ENCODE measurements at regions not wholly inside any gene's neighbourhood (a gene's known extent, or its start where the extent isn't known, plus 50 kb on each side); places are given as distances from the start of the nearest gene placed in this dataset.
A peak's percentile ranks its signal among the peaks of the same experiment; 100 is the strongest.
"Not testable (repeated sequence)": the region's sequence is repeated elsewhere in the genome, so short reads cannot be mapped to it uniquely, and the experiment has no call there.

DNA sequence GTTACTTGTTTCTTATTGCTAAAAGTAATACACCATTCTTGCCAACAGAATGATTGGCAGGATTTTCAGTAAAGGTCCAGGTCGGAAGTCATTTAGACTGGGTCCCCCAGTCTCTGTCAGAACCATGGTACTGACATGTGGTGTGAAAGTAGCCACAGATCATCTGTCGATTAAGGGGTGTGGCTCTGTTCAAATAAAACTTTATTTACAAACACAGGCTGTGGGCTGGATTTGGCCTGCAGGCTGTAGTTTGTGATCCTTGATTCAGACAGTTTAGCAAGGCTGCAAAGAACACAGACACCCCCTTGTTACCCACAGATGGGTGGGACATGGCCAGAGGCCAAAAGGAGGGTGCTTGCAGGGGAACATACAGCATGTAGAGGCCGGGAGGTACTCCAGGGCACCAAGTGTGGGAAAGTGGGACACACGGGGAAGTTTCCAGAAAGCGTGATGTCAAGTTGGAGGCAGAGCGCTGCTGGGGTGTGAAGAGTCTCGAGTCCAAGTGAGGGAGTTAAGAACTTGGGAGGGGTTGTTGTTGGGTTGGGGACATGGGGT, 104.1 kb upstream of the CCZ1B start:
- H3K4me3 Mint-ChIP-seq; H3K4me1 Mint-ChIP-seq; H3K9me3 Mint-ChIP-seq; H3K36me3 Mint-ChIP-seq (ENCODE audit: low read depth); ATAC-seq; H3K27me3 Mint-ChIP-seq; DNase-seq; H3K27ac Mint-ChIP-seq: not testable (repeated sequence)

GRCh38 chr7:6930787-6931186, 104.7 kb upstream of the CCZ1B start:
- ATAC-seq; H3K27me3 Mint-ChIP-seq; H3K4me3 Mint-ChIP-seq; H3K4me1 Mint-ChIP-seq; H3K9me3 Mint-ChIP-seq; H3K27ac Mint-ChIP-seq; H3K36me3 Mint-ChIP-seq (ENCODE audit: low read depth): not testable (repeated sequence)
- peak; percentile 28 for DNase-seq

- not testable (repeated sequence) for H3K4me1 Mint-ChIP-seq, H3K27ac Mint-ChIP-seq, DNase-seq
Observed at GRCh38 chr7:6931456-6931855, 105.4 kb upstream of the CCZ1B start.

GRCh38 chr7:6933954-6934632, 108.0 kb upstream of the CCZ1B start:
- H3K9me3 Mint-ChIP-seq; H3K27me3 Mint-ChIP-seq; H3K4me1 Mint-ChIP-seq; H3K4me3 Mint-ChIP-seq; H3K27ac Mint-ChIP-seq; ATAC-seq; DNase-seq; H3K36me3 Mint-ChIP-seq (ENCODE audit: low read depth): not testable (repeated sequence)

More at GRCh38 chr7:6931456-6931855, 105.4 kb upstream of the CCZ1B start:
- not testable (repeated sequence) for H3K9me3 Mint-ChIP-seq; ATAC-seq; H3K4me3 Mint-ChIP-seq; H3K36me3 Mint-ChIP-seq (ENCODE audit: low read depth); H3K27me3 Mint-ChIP-seq

GRCh38 chr7:6934981-6935380, 108.9 kb upstream of the CCZ1B start:
- Mint-ChIP-seq H3K4me1 (peaks cover 2% of the 10 kb centered on the region), H3K36me3 (ENCODE audit: low read depth) (no peaks in the 10 kb centered on the region), H3K27ac (no peak overlapping the region), H3K27me3 (no peaks in the 10 kb centered on the region), H3K9me3 (no peaks in the 10 kb centered on the region), H3K4me3 (no peak overlapping the region)
- DNase-seq: no peak
- no peak for ATAC-seq

DNA sequence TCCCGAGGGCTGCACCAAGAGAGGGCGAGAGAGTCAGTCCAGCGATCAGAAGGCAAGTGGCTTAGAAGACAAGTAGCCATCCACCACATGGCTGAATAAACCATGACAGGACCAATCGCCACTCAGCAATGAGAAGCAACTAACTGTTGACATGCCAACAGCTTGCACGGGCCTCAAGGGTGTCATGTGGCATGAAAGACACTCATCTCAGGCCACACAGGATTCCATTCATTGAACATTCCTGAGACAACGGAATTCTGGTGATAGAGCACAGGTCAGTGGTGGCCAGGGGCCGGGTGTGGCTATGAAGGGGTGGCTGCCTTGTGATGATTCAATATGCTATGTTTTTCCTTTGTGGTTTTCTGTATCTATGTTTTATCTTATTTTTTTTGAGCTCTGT, 110.6 kb upstream of the CCZ1B start:
- H3K4me1 Mint-ChIP-seq; ATAC-seq; H3K27ac Mint-ChIP-seq; H3K4me3 Mint-ChIP-seq; H3K36me3 Mint-ChIP-seq (ENCODE audit: low read depth); H3K9me3 Mint-ChIP-seq; H3K27me3 Mint-ChIP-seq; DNase-seq: not testable (repeated sequence)

- H3K27me3 Mint-ChIP-seq; H3K4me3 Mint-ChIP-seq; DNase-seq; H3K36me3 Mint-ChIP-seq (ENCODE audit: low read depth); H3K27ac Mint-ChIP-seq; H3K4me1 Mint-ChIP-seq; ATAC-seq; H3K9me3 Mint-ChIP-seq: not testable (repeated sequence)
Observed at GRCh38 chr7:6937746-6938145, 111.7 kb upstream of the CCZ1B start.

DNA sequence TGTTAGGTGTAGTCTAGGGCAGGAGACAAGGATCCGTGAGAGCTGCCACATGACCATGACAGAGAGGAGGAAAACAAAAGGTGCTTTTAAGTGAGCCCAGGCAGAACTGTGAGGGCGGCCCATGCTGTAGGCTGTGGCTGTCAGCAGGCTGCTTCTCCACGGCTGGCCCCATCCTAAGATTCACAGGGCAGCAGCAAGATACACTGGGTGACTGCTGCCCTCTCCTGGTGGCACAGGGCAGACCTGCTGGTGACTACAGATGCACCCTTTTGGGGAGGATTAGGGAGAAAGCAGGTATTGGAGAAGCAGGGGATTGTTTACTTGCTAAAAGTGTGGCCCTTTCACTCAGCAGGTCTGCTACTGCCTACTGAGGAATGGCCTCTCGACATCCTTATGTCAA, 112.2 kb upstream of the CCZ1B start:
- not testable (repeated sequence) for ATAC-seq; H3K36me3 Mint-ChIP-seq (ENCODE audit: low read depth); H3K9me3 Mint-ChIP-seq; H3K27ac Mint-ChIP-seq; H3K4me3 Mint-ChIP-seq; H3K4me1 Mint-ChIP-seq; H3K27me3 Mint-ChIP-seq
- peak; percentile 17 for DNase-seq

DNA sequence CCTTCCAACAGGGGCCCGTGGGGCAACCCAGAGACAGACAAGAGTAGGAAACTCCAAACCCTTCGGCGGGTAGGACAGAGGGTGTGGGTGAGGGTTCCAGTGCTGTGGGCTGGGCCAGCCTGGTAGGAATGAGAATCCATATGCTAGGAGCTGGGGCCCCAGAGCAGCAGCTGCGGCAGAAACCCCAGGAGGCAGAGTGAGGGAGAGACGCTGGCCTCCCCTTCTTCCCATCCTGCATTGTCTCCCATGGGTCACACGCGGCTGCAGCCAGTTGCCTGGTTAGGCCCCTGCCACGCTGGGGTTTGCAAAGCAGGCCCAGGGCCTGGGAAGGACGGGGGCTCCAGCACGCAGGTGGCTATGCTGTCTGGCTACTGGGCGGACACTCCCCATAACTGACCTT, 113.1 kb upstream of the CCZ1B start:
- not testable (repeated sequence) for H3K27ac Mint-ChIP-seq; ATAC-seq; H3K9me3 Mint-ChIP-seq; H3K36me3 Mint-ChIP-seq (ENCODE audit: low read depth); H3K4me1 Mint-ChIP-seq; DNase-seq; H3K27me3 Mint-ChIP-seq; H3K4me3 Mint-ChIP-seq

GRCh38 chr7:6939896-6940295, 113.8 kb upstream of the CCZ1B start:
- not testable (repeated sequence) for ATAC-seq; H3K27me3 Mint-ChIP-seq; H3K4me3 Mint-ChIP-seq; DNase-seq; H3K4me1 Mint-ChIP-seq; H3K36me3 Mint-ChIP-seq (ENCODE audit: low read depth); H3K27ac Mint-ChIP-seq; H3K9me3 Mint-ChIP-seq

DNA sequence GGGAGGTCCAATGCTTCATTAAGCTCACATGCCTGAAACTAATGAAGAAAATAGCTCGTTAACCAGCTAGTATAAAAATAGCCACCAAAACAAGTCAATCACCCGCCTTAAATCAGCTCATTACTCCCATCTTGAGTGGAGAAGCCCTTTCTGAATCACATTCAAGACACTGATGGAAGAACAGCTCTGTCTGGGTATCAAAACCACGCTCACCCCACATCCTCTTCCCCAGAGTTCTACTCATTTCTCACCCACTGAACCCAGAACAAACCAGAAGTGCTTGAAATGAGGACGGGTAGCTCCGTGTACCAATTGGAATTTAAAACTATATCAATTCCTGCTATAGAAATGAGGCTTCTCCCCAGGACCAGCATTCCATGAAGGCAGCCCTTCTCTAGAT, 120.8 kb upstream of the CCZ1B start:
- H3K36me3 Mint-ChIP-seq (ENCODE audit: low read depth); H3K27me3 Mint-ChIP-seq; H3K27ac Mint-ChIP-seq; H3K4me3 Mint-ChIP-seq; H3K9me3 Mint-ChIP-seq; ATAC-seq; DNase-seq; H3K4me1 Mint-ChIP-seq: not testable (repeated sequence)

DNA sequence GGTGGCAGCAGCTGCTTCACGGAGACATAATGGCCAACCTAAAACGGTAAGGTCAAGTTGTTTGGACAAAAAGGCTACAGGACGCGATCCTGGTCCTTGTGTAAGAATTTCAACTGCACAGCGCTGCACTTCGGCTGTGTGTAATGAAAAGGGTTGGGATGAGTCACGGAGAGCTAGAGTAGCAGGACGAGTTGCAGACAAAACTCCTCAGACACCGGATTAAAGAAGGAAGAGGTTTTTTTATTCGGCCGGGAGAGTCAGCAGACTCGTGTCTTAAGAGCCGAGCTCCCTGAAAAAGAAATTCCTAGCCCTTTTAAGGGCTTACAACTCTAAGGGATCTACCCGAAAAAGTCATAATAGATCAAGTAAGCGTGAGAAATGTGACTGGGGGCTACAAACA, 124.2 kb upstream of the CCZ1B start:
- H3K9me3 Mint-ChIP-seq; ATAC-seq; H3K4me1 Mint-ChIP-seq; H3K36me3 Mint-ChIP-seq (ENCODE audit: low read depth); DNase-seq; H3K27me3 Mint-ChIP-seq; H3K4me3 Mint-ChIP-seq; H3K27ac Mint-ChIP-seq: not testable (repeated sequence)

DNA sequence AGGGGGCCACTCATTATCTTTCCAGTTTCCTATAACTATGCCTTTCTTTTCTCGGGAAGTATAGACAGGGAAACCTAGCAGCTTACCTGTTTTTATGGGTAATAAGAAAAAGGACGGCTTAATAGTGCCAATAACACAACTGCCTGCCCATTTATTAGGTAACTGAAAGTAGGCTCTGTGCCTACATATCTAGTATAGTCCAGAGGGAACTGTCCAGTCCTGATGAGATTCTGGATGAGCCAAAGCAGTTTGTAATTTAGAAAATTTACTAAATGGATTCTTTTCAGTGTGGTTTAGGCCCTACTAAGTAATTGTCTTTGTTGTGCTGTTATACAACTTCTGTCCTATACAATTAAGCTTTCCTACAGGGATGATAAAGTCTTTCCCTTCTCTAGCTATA, 125.5 kb upstream of the CCZ1B start:
- not testable (repeated sequence) for H3K9me3 Mint-ChIP-seq; DNase-seq; H3K4me1 Mint-ChIP-seq; H3K4me3 Mint-ChIP-seq; H3K27me3 Mint-ChIP-seq; H3K27ac Mint-ChIP-seq; ATAC-seq; H3K36me3 Mint-ChIP-seq (ENCODE audit: low read depth)

- not testable (repeated sequence) for ATAC-seq; DNase-seq; H3K27ac Mint-ChIP-seq; H3K27me3 Mint-ChIP-seq; H3K9me3 Mint-ChIP-seq; H3K36me3 Mint-ChIP-seq (ENCODE audit: low read depth); H3K4me1 Mint-ChIP-seq; H3K4me3 Mint-ChIP-seq
Observed at GRCh38 chr7:6953138-6953797, 127.2 kb upstream of the CCZ1B start.

GRCh38 chr7:6953798-6954181, 127.7 kb upstream of the CCZ1B start:
- ATAC-seq; DNase-seq; H3K27me3 Mint-ChIP-seq; H3K27ac Mint-ChIP-seq; H3K4me3 Mint-ChIP-seq; H3K4me1 Mint-ChIP-seq; H3K36me3 Mint-ChIP-seq (ENCODE audit: low read depth); H3K9me3 Mint-ChIP-seq: not testable (repeated sequence)
